GOT3 (cell line): ENCODE measurements at regions not wholly inside any gene's neighbourhood (a gene's known extent, or its start where the extent isn't known, plus 50 kb on each side); places are given as distances from the start of the nearest gene placed in this dataset.
"Not testable (repeated sequence)": the region's sequence is repeated elsewhere in the genome, so short reads cannot be mapped to it uniquely, and the experiment has no call there.

ENCODE experiments used
- DNase-seq: peaks from one replicate; lab custom pipeline; 2025; ENCODE audit warnings: mixed read lengths; lab: John Stamatoyannopoulos, UW

GRCh38 chr3:156048483-156048882 lies 71.9 kb upstream of the KCNAB1 start:
- DNase-seq, result not testable (repeated sequence)

- DNase-seq, result no peak
These were observed 69.5 kb upstream of the KCNAB1 start for GRCh38 chr3:156050918-156051317.

DNA sequence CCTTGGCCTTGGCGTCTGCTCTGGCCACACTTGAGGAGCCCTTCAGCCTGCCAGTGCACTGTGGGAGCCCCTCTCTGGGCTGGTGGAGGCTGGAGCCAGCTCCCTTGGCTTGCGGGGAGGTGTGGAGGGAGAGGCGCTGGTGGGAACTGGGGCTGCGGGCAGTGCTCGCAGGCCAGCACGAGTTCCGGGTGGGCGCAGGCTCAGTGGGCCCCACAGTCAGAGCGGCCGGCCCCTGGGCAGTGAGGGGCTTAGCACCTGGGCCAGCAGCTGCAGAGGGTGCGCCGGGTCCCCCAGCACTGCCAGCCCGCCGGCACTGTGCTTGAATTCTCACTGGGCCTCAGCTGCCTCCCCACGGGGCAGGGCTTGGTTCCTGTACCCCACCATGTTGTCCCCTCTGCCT lies 68.7 kb upstream of the KCNAB1 start:
- no peak for DNase-seq

DNA sequence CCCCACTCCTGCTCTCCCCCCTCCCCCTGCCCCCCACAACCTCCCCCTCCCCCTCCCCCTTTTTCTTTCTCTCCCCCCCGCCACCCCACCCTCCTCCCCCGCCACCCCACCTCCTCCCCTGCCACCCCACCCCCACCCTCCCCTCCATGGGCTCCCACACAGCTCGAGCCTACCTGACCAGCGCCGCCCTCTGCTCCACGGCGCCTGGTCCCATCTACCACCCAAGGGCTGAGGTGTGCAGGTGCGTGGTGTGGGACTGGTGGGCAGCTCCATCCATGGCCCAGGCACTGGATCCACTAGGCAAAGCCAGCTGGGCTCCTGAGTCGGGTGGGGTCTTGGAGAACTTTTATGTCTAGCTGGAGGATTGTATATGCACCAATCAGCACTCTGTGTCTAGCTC lies 68.3 kb upstream of the KCNAB1 start:
- no peak for DNase-seq

GRCh38 chr3:156059950-156060501 lies 60.4 kb upstream of the KCNAB1 start:
- no peak for DNase-seq

GRCh38 chr3:156068151-156068550 lies 52.2 kb upstream of the KCNAB1 start:
- DNase-seq, result not testable (repeated sequence)

GRCh38 chr3:156070028-156070427 lies 50.4 kb upstream of the KCNAB1 start:
- no peak for DNase-seq
